Uterus (tissue), 2 donors: ENCODE measurements at regions not wholly inside any gene's neighbourhood (a gene's known extent, or its start where the extent isn't known, plus 50 kb on each side); places are given as distances from the start of the nearest gene placed in this dataset.

Experiments used
- POLR2A ChIP-seq, 2 donors: fragments of 450-650 bp; IDR thresholded peaks; one replicate each; pipeline ENCODE4 v1.6.1; 2016; ENCODE audit warnings: antibody characterized with exemption in 2 of 2, mild to moderate bottlenecking in 1 of 2, moderate library complexity in 1 of 2
- TF ChIP-seq, protein P1 (sequence below), 4 experiments: fragments of 200-600 bp in 2 of 4; fragments of 450-650 bp in 2 of 4; sonication (generic) in 2 of 4; IDR thresholded peaks; one replicate each; pipeline ENCODE4 v1.5.1; 2016 to 2019; ENCODE audit warnings: antibody characterized with exemption in 4 of 4, mild to moderate bottlenecking in 2 of 4, moderate library complexity in 1 of 4

DNA sequence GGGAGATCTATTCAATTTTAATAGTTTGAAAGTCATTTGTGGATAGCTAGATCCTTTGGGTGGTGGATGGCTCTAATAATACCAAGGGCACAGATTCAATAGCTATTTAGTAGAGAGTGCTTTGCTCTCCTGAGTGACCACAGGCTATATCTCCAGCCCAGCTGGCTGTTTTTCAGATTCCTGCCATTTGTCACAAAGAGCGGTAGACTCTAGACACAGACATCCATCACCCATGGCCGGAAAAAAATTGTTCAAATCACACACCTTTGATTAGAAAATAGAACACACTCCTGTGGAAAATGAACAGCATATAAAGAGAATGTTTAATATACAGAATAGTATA lies 171.6 kb upstream of the MITF start:
- no peak for TF ChIP-seq POLR2A (IDR thresholded peaks at IDR 0.05)
- TF ChIP-seq, protein P1, sequence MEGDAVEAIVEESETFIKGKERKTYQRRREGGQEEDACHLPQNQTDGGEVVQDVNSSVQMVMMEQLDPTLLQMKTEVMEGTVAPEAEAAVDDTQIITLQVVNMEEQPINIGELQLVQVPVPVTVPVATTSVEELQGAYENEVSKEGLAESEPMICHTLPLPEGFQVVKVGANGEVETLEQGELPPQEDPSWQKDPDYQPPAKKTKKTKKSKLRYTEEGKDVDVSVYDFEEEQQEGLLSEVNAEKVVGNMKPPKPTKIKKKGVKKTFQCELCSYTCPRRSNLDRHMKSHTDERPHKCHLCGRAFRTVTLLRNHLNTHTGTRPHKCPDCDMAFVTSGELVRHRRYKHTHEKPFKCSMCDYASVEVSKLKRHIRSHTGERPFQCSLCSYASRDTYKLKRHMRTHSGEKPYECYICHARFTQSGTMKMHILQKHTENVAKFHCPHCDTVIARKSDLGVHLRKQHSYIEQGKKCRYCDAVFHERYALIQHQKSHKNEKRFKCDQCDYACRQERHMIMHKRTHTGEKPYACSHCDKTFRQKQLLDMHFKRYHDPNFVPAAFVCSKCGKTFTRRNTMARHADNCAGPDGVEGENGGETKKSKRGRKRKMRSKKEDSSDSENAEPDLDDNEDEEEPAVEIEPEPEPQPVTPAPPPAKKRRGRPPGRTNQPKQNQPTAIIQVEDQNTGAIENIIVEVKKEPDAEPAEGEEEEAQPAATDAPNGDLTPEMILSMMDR (IDR thresholded peaks at IDR 0.05) = no peak
